ENCODE measurements at regions not wholly inside any gene's neighbourhood (a gene's known extent, or its start where the extent isn't known, plus 50 kb on each side); places are given as distances from the start of the nearest gene placed in this dataset.

DNA sequence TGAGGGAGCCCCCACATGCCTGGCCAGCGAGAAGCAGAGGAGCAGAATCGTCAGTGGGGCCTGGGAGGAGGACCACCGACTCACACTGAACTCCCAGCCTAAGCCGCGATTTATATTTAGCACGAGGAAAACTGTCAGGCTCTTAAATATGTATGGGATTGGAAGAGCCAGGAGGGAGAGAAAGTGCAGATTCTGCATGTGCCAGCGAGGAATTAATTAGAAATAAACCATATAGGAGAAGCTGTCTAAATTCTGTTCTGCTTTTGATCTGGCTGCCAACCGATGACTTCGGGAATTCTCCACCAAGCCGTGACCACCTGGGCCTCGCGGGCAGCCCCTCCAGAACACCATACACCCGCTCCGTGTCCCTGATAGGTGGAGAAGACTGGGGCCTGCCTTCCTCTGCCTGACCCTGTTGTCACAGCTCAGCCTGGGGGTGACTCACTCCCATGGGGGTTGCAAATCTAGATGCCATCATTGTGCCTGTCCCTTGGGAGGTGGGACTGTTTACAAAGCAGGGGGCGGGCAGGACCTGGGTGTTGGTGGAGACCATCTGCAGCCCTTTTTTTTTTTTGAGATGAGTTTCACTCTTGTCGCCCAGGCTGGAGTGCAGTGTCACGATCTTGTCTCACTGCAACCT is 91.1 kb upstream of the PMEPA1 start:
- H3K4me3 ChIP-seq (ENCODE audit: low read length), result no peak overlapping the region
- H3K79me2 ChIP-seq (ENCODE audit: low read length), result no peaks in the 10 kb centered on the region
- no peak for DNase-seq
- H4K20me1 ChIP-seq (ENCODE audit: insufficient read depth, low read depth, low read length), result no peaks in the 10 kb centered on the region
- H3K27ac ChIP-seq (ENCODE audit: low read length), result no peak overlapping the region
- no peak overlapping the region for H3K9ac ChIP-seq (ENCODE audit: low read length)
- H2AFZ ChIP-seq (ENCODE audit: low read length), result no peak overlapping the region
- no peaks in the 10 kb centered on the region for H3K36me3 ChIP-seq (ENCODE audit: insufficient read depth, low read length)
- peaks cover 4% of the 10 kb centered on the region for H3K4me1 ChIP-seq (ENCODE audit: low read length)
- H3K4me2 ChIP-seq (ENCODE audit: low read depth, low read length, poor library complexity, severe bottlenecking), result no peak overlapping the region
- no peaks in the 10 kb centered on the region for H3K27me3 ChIP-seq (ENCODE audit: low read length)
- H3K9me2 ChIP-seq (replicated peaks; ENCODE audit: insufficient read depth, low read length), result no peaks in the 10 kb centered on the region
- no peaks in the 10 kb centered on the region for H3K9me3 ChIP-seq (ENCODE audit: low read length)

- no peak overlapping the region for H2AFZ ChIP-seq (ENCODE audit: low read length)
- peaks cover 4% of the 10 kb centered on the region for H3K4me1 ChIP-seq (ENCODE audit: low read length)
- 0 out of 2 replicates have a peak, but pooled peaks cover 3% of the 10 kb centered on the region for H4K20me1 ChIP-seq (ENCODE audit: insufficient read depth, low read depth, low read length)
- H3K4me3 ChIP-seq (ENCODE audit: low read length), result no peak overlapping the region
- H3K9me2 ChIP-seq (replicated peaks; ENCODE audit: insufficient read depth, low read length), result no peaks in the 10 kb centered on the region
- DNase-seq, result no peak
- H3K36me3 ChIP-seq (ENCODE audit: insufficient read depth, low read length), result no peaks in the 10 kb centered on the region
- no peaks in the 10 kb centered on the region for H3K9me3 ChIP-seq (ENCODE audit: low read length)
- H3K9ac ChIP-seq (ENCODE audit: low read length), result no peak overlapping the region
- H3K4me2 ChIP-seq (ENCODE audit: low read depth, low read length, poor library complexity, severe bottlenecking), result no peak overlapping the region
- no peaks in the 10 kb centered on the region for H3K79me2 ChIP-seq (ENCODE audit: low read length)
- no peak overlapping the region for H3K27ac ChIP-seq (ENCODE audit: low read length)
- H3K27me3 ChIP-seq (ENCODE audit: low read length), result no peaks in the 10 kb centered on the region
Measured at GRCh38 chr20:57797401-57797800, 87.6 kb upstream of the PMEPA1 start.

DNA sequence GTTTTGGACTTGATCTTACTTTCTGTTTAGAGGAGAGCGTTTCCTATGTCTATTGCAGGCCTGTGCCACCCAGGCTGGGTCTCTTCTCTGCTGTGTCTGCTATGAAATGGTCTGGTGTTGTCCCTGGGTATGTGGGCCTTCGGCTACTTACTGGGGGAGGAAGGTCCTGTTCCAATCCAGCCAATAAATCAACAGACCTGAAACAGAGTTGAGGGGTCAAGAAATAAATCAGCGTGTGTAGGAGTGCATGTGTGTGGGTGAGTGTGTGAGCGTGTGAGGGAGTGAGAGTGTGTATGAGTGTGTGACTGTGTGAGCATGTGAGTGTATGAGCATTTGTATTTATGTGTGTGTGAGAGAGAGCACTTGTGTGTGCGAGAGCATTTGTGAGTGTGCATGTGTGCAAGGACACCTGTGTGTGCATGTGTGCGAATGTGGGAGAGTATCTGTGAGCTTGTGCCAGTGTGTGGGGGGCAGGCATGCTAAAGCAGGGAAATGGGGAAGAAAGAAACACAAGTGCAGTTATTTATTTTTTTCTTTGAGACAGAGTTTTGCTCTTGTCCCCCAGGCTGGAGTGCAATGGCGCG is 86.3 kb upstream of the PMEPA1 start:
- Histone ChIP-seq H3K4me1 (ENCODE audit: low read length) (peaks cover 7% of the 10 kb centered on the region), H3K9me3 (ENCODE audit: low read length) (no peaks in the 10 kb centered on the region), H3K27me3 (ENCODE audit: low read length) (no peaks in the 10 kb centered on the region), H3K9ac (ENCODE audit: low read length) (no peak overlapping the region), H2AFZ (ENCODE audit: low read length) (no peak overlapping the region), H3K9me2 (replicated peaks; ENCODE audit: insufficient read depth, low read length) (no peaks in the 10 kb centered on the region), H3K4me3 (ENCODE audit: low read length) (no peak overlapping the region), H4K20me1 (ENCODE audit: insufficient read depth, low read depth, low read length) (0 out of 2 replicates have a peak, but pooled peaks cover 3% of the 10 kb centered on the region), H3K79me2 (ENCODE audit: low read length) (no peaks in the 10 kb centered on the region), H3K36me3 (ENCODE audit: insufficient read depth, low read length) (no peaks in the 10 kb centered on the region), H3K4me2 (ENCODE audit: low read depth, low read length, poor library complexity, severe bottlenecking) (no peak overlapping the region), H3K27ac (ENCODE audit: low read length) (no peak overlapping the region)
- DNase-seq, result no peak

DNA sequence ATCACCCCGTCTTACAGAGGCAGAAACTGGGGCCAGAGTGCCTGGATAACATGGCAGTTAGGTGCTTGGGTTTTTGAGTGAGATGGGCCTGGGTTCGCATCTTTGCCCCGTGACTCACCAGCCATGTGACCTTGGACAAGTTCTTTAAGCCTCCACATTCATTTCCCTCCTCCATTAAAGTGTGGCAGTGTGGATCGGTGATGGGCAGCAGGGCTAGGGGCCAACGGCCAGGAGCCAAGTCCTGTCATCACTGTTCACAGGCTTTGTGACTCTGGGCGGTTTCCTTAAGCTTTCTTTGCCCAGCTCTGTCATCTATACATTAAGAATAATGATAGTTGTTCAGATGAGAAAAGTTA is 85.5 kb upstream of the PMEPA1 start:
- no peak for DNase-seq
- H2AFZ ChIP-seq (ENCODE audit: low read length), result no peak overlapping the region
- H3K36me3 ChIP-seq (ENCODE audit: insufficient read depth, low read length), result no peaks in the 10 kb centered on the region
- H3K27me3 ChIP-seq (ENCODE audit: low read length), result no peaks in the 10 kb centered on the region; the same call in 1 of the 2 replicates
- H3K27ac ChIP-seq (ENCODE audit: low read length), result no peak overlapping the region
- peaks cover 12% of the 10 kb centered on the region for H3K4me1 ChIP-seq (ENCODE audit: low read length)
- H4K20me1 ChIP-seq (ENCODE audit: insufficient read depth, low read depth, low read length), result 0 out of 2 replicates have a peak, but pooled peaks cover 3% of the 10 kb centered on the region
- no peak overlapping the region for H3K4me3 ChIP-seq (ENCODE audit: low read length)
- no peaks in the 10 kb centered on the region for H3K9me2 ChIP-seq (replicated peaks; ENCODE audit: insufficient read depth, low read length)
- H3K4me2 ChIP-seq (ENCODE audit: low read depth, low read length, poor library complexity, severe bottlenecking), result no peak overlapping the region
- no peaks in the 10 kb centered on the region for H3K79me2 ChIP-seq (ENCODE audit: low read length)
- H3K9ac ChIP-seq (ENCODE audit: low read length), result no peak overlapping the region
- H3K9me3 ChIP-seq (ENCODE audit: low read length), result no peaks in the 10 kb centered on the region

DNA sequence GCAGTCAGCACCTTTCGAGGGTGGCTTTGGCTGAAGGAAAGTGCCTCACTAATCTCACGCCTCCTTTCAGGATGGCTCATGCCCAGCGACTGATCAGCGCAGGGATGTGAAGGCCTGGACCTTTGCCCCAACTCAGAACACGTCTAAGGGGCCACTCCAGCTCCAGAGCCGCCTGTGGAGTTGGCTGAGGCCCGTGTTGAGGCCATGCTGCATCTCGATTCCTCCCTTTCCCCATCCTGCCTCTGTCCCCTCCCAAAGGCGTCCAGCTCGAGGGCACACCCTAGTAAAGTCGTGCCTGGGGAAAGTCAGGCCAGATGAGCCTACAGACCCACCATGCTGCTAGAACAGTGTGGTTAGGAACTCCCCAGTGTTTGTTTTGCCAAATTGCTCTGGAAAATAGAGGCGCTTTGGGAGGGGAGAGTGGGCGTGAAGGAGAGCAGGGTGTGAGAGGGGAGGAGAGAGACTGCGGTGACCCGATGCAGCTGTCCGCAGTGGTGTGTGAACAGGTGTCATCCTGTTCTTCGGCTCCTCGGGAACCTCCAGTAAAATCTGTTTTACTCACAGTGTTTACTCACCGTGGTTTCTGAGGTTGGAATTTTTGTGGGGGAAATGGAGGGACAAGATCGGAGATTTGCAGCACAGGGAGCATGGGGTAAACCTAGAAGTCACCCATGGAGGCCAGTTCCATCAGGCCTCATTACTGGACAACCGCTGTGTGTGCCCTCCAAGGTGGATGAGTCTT is 85.0 kb upstream of the PMEPA1 start:
- no peak overlapping the region for H3K9ac ChIP-seq (ENCODE audit: low read length)
- H3K27ac ChIP-seq (ENCODE audit: low read length), result no peak overlapping the region
- H3K9me2 ChIP-seq (replicated peaks; ENCODE audit: insufficient read depth, low read length), result no peaks in the 10 kb centered on the region
- no peak for DNase-seq
- H3K27me3 ChIP-seq (ENCODE audit: low read length), result no peaks in the 10 kb centered on the region; the same call in 1 of the 2 replicates
- H3K9me3 ChIP-seq (ENCODE audit: low read length), result no peaks in the 10 kb centered on the region
- H3K4me3 ChIP-seq (ENCODE audit: low read length), result no peak overlapping the region
- no peak overlapping the region for H2AFZ ChIP-seq (ENCODE audit: low read length)
- H3K4me1 ChIP-seq (ENCODE audit: low read length), result peaks cover 18% of the 10 kb centered on the region
- no peaks in the 10 kb centered on the region for H3K79me2 ChIP-seq (ENCODE audit: low read length)
- no peaks in the 10 kb centered on the region for H3K36me3 ChIP-seq (ENCODE audit: insufficient read depth, low read length)
- H4K20me1 ChIP-seq (ENCODE audit: insufficient read depth, low read depth, low read length), result 0 out of 2 replicates have a peak, but pooled peaks cover 3% of the 10 kb centered on the region
- no peak overlapping the region for H3K4me2 ChIP-seq (ENCODE audit: low read depth, low read length, poor library complexity, severe bottlenecking)

- Histone ChIP-seq H3K36me3 (ENCODE audit: insufficient read depth, low read length) (no peaks in the 10 kb centered on the region), H3K9ac (ENCODE audit: low read length) (no peak overlapping the region), H3K9me3 (ENCODE audit: low read length) (no peaks in the 10 kb centered on the region), H3K9me2 (replicated peaks; ENCODE audit: insufficient read depth, low read length) (no peaks in the 10 kb centered on the region), H2AFZ (ENCODE audit: low read length) (no peak overlapping the region), H3K4me1 (ENCODE audit: low read length) (peaks cover 20% of the 10 kb centered on the region), H3K79me2 (ENCODE audit: low read length) (no peaks in the 10 kb centered on the region), H4K20me1 (ENCODE audit: insufficient read depth, low read depth, low read length) (0 out of 2 replicates have a peak, but pooled peaks cover 3% of the 10 kb centered on the region), H3K4me2 (ENCODE audit: low read depth, low read length, poor library complexity, severe bottlenecking) (no peak overlapping the region), H3K4me3 (ENCODE audit: low read length) (no peak overlapping the region), H3K27ac (ENCODE audit: low read length) (no peak overlapping the region), H3K27me3 (ENCODE audit: low read length) (no peaks in the 10 kb centered on the region; the same call in 1 of the 2 replicates)
- no peak for DNase-seq
Measured at GRCh38 chr20:57794036-57794435, 84.2 kb upstream of the PMEPA1 start.

DNA sequence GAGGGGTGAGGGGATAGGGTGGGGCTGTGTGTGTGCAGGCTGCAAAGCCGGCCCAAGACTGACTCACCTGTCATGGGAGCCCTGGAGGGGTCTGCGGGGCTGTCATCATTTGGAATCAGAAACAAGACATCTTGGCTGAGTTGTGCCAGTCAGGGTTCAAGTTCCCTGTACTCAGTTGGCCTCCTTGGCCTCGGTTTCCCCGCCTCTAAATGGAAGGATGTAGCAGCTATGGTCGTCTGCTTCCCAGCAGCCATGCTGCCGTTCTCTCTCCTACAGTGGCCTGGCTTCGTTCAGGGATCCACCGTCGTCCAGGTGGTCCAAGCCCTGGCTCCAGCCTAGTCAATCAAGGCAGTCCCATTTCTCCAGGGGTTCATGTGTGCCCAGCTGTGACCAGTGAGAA is 83.6 kb upstream of the PMEPA1 start:
- no peak overlapping the region for H3K4me2 ChIP-seq (ENCODE audit: low read depth, low read length, poor library complexity, severe bottlenecking)
- no peak overlapping the region for H3K27ac ChIP-seq (ENCODE audit: low read length)
- no peak overlapping the region for H3K4me3 ChIP-seq (ENCODE audit: low read length)
- H3K9me3 ChIP-seq (ENCODE audit: low read length), result no peaks in the 10 kb centered on the region
- no peak for DNase-seq
- no peaks in the 10 kb centered on the region for H3K36me3 ChIP-seq (ENCODE audit: insufficient read depth, low read length)
- H3K79me2 ChIP-seq (ENCODE audit: low read length), result no peaks in the 10 kb centered on the region
- no peak overlapping the region for H3K9ac ChIP-seq (ENCODE audit: low read length)
- no peaks in the 10 kb centered on the region for H3K9me2 ChIP-seq (replicated peaks; ENCODE audit: insufficient read depth, low read length)
- 0 out of 2 replicates have a peak, but pooled peaks cover 3% of the 10 kb centered on the region for H4K20me1 ChIP-seq (ENCODE audit: insufficient read depth, low read depth, low read length)
- peaks cover 20% of the 10 kb centered on the region for H3K4me1 ChIP-seq (ENCODE audit: low read length)
- H2AFZ ChIP-seq (ENCODE audit: low read length), result no peak overlapping the region
- H3K27me3 ChIP-seq (ENCODE audit: low read length), result no peaks in the 10 kb centered on the region; the same call in 1 of the 2 replicates

GRCh38 chr20:57792386-57793080 is 82.7 kb upstream of the PMEPA1 start:
- Histone ChIP-seq H3K9ac (ENCODE audit: low read length) (no peak overlapping the region), H3K79me2 (ENCODE audit: low read length) (no peaks in the 10 kb centered on the region), H3K27ac (ENCODE audit: low read length) (no peak overlapping the region), H3K9me3 (ENCODE audit: low read length) (no peaks in the 10 kb centered on the region), H2AFZ (ENCODE audit: low read length) (no peak overlapping the region), H3K36me3 (ENCODE audit: insufficient read depth, low read length) (no peaks in the 10 kb centered on the region), H3K4me1 (ENCODE audit: low read length) (peaks cover 20% of the 10 kb centered on the region), H4K20me1 (ENCODE audit: insufficient read depth, low read depth, low read length) (0 out of 2 replicates have a peak, but pooled peaks cover 3% of the 10 kb centered on the region), H3K4me2 (ENCODE audit: low read depth, low read length, poor library complexity, severe bottlenecking) (no peak overlapping the region), H3K4me3 (ENCODE audit: low read length) (no peak overlapping the region), H3K27me3 (ENCODE audit: low read length) (no peaks in the 10 kb centered on the region; the same call in 1 of the 2 replicates), H3K9me2 (replicated peaks; ENCODE audit: insufficient read depth, low read length) (no peaks in the 10 kb centered on the region)
- DNase-seq, result no peak

Measured in Karpas-422 (cell line).